C1 segment of cervical spinal cord (tissue), 14 donors: ENCODE measurements at regions not wholly inside any gene's neighbourhood (a gene's known extent, or its start where the extent isn't known, plus 50 kb on each side); places are given as distances from the start of the nearest gene placed in this dataset.
"Not testable (repeated sequence)": the region's sequence is repeated elsewhere in the genome, so short reads cannot be mapped to it uniquely, and the experiment has no call there.

Source experiments
- DNase-seq, 14 donors: peaks; one replicate each; lab custom pipeline; 2025; lab: John Stamatoyannopoulos, UW

GRCh38 chr15:77909182-77909940 lies 168.2 kb downstream of the TBC1D2B start:
- no peak for DNase-seq

DNA sequence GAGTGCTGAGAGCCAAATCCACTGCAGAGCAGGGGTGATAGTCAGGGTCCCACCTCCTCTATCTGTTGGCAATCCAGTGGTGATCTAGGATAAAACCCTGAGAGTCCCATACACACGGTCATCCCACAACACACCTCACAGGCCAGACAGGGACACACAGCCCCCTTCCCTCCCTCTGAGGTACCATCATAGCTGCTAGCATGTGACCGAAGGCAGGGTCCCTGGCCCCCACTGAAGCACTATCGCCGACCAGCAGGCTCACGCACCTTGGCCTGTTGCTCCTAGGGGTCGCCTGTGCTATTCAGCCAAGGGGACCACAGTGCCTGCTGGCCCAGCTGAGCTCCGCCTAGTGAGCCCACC lies 168.8 kb downstream of the TBC1D2B start:
- not testable (repeated sequence) for DNase-seq

- no peak for DNase-seq
These were observed 169.4 kb downstream of the TBC1D2B start for GRCh38 chr15:77907824-77908751.

DNA sequence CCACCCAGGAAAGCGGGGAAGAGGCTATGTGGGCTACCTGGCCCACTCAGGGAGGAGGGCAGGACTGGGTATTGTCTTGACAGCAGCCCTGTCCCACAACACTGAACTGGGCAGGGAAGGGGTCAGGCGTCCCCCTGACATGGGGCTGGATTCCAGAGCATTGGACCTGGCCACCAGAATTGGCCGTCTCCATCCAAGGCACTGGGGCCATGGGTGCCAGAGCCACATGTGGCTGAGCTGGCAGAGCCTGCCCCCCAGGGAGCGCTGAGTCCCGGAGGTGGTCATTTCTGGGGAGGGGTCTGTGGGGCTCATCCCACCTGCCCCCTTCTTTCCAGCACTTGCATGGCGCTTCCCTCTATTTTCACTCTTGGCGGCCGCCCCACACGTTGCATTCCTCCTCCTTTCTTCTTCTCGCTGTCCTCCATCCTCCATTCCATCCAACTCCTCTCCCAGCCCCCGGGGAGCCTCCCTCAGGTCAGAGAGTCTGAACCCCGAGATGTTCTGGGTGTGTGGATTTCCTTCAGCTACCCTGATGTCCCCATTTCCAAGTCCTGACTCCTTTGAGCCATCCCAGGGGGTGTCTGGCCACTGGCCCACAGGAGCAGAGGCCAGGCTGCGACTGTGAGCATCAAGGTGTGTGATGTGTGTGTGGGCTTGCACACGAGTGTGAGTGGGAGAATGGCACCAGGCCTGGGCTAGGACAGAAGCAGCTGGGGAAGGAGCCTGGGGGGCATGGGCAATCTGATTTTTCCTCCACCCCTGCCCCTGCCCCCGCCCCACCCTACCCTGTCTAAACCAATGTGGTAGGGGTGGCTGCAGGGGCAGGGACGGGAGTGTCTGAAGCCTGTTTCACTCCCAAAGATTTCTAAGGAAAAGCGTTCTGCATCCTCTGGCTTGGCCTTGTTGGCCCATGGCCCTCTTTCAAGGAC lies 171.2 kb downstream of the TBC1D2B start:
- not testable (repeated sequence) for DNase-seq

DNA sequence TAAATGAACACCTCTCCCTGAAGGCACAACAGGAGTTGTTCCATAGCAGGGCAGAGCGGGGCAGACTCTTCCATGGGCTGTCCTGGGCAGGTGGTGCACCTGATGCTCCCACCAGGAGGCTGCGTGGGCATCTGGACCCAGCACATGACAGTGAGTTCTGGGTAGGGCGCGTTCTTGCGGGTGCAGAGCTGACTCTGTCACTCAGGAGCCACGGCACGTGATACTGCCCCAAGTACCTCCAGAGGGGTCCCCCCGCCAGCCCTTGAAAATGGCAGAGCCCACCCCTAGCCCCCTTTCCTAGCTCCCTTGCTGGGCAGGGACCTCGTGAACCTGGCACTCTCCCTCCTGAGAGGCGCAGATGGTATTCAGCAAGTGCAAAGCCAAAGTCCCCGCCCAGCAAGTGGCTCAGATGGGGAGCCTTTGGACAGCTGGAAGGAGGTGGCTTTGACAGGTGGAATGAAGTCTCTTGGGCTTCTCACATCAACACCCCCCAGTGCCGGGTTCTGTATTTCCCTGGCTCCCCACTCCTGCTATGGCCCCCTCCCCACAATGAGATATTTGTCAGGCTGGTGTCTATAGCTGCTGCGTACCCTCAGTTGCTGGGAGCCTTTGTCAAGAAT lies 172.1 kb downstream of the TBC1D2B start:
- peak in 1 of 14 donors; percentile 85 for DNase-seq

DNA sequence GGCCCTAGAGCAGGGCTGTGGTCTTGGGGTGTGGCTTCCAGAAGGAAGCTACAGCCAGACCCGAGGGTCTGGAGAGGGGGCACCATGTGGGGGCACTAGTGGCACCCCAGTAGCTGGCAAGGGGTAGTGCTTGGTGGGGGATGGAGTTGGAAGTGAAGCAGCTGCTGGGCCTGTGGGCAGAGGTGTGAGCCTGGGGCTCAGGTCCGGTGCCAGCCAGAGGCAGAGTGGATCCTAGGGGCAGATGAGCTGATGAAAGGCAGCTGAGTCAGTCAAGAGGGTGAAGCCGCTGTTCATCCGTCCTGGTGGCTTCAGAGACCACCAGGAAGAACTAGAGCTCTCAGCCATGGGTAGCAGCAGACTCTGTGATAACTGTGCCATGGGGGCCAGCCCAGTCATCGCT lies 172.6 kb downstream of the TBC1D2B start:
- no peak for DNase-seq

GRCh38 chr15:77904436-77904821 lies 173.1 kb downstream of the TBC1D2B start:
- DNase-seq = no peak

DNA sequence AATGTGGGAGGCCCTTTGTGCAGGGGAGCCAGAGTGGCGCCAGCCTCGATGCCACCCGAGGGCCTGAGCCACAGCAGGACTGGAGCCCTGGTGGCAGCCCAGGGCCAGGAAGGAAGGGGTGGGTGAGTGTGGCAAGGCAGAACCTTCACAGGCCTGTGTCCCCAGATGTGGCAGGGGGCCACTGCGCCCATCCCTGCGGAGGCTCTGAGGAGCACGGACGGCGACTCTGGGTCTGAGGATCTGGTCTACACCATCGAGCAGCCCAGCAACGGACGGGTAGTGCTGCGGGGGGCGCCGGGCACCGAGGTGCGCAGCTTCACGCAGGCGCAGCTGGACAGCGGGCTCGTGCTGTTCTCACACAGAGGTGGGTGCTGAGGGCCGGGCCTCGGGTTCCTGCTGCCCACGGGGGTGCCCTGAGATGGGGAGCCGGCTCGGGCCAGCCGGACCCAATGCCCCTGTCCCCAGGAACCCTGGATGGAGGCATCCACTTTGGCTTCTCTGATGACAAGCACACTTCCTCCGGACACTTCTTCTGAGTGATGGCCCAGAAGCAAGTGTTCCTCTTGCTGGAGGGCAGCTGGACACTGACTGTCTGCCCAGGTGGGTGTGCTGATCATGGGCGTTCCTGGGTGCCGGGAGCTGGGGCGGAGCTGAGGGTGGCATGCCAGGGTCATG lies 173.6 kb downstream of the TBC1D2B start:
- not testable (repeated sequence) for DNase-seq

DNA sequence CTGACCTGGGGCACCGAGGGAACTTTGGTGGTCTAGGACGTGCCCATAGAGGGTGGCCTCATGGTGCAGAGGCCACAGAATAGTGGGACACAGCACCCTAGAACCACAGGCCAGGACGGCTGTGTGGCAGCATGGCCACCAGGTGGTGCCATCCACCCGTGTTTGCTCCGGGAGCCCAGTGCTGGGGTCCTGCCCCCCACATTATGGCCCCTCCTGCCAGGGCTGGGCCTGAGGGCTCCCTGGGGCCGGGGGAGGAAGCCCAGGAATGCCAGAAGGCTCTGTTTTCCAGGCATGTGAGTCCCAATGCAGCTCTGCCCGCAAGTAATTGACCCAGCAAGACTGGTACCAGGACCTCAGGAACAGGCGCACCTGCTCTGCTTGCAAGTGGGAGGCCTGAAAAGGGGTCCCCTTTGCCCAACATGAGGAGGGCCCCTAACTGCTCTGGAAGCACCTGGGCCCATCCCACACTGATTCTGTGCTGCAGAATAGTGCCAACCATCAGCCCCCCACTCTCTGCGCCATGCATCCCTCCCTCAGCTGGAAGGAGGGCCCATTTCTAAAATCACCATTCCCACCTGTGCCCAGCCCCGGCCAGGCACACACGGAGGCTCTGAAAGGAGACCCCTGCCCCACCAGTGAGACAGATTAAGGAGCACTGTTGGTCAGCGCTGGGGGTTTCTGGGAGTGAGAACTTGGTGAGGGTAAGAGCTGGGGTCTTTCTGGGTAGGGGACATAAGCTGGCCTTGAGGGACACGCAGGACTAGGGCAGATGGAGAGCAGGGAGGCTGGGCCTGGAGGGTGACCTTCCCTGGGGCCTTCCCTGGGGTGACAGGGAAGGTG lies 174.4 kb downstream of the TBC1D2B start:
- peak in 2 of 14 donors; percentile 9 to 11 for DNase-seq

GRCh38 chr15:77901921-77902750 lies 175.4 kb downstream of the TBC1D2B start:
- no peak for DNase-seq

DNA sequence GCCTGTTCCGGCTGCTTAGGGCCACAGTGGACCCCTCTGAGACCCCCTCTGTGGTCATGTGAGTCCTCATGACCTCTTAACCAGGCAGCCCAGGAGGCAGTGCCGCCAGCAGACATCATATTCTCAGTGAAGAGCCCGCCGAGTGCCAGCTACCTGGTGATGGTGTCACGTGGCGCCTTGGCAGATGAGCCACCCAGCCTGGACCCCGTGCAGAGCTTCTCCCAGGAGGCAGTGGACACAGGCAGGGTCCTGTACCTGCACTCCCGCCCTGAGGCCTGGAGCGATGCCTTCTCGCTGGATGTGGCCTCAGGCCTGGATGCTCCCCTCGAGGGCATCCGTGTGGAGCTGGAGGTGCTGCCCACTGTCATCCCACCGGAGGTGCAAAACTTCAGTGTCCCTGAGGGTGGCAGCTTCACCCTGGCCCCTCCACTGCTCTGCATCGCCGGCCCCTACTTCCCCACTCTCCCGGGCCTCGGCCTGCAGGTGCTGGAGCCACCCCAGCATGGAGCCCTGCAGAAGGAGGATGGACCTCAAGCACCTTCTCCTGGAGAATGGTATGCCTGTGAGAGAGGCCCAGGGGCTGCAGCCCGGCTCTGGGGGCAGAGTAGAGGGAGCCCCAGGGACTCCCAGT lies 176.1 kb downstream of the TBC1D2B start:
- DNase-seq = no peak

GRCh38 chr15:77900331-77900963 lies 177.1 kb downstream of the TBC1D2B start:
- not testable (repeated sequence) for DNase-seq

DNA sequence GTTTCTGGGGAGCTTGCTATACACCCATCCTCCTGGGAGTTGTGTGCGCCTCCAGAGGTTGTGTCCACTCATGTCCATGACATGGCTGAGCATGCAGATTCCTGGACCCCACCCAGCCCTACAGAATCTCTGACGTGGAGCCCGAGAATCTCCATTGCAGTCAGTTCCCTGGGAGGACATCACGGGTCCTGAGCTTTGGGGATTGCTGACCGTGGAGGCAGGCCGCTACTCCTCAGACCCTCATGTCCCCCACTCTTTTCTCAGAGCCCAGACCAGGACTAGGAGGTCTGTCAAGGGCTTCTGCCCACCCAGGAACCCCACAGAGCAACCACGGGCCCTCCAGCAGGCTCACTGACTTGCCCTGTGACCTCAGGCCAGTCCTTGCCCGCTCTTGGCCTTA lies 177.7 kb downstream of the TBC1D2B start:
- not testable (repeated sequence) for DNase-seq

GRCh38 chr15:77898811-77899730 lies 178.4 kb downstream of the TBC1D2B start:
- no peak for DNase-seq

DNA sequence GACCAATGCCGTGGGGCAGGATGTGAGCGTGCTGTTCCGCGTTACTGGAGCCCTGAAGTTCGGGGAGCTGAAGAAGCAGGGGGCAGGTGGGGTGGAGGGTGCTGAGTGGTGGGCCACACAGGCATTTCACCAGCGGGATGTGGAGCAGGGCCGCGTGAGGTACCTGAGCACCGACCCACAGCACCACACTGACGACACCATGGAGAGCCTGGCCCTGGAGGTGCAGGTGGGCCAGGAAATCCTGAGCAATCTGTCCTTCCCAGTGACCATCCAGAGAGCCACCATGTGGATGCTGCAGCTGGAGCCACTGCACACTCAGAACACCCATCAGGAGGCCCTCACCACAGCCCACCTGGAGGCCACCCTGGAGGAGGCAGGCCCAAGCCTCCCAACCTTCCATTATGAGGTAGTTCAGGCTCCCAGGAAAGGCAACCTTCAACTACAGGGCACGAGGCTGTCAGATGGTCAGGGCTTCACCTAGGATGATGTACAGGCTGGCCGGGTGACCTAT lies 179.6 kb downstream of the TBC1D2B start:
- DNase-seq = no peak

DNA sequence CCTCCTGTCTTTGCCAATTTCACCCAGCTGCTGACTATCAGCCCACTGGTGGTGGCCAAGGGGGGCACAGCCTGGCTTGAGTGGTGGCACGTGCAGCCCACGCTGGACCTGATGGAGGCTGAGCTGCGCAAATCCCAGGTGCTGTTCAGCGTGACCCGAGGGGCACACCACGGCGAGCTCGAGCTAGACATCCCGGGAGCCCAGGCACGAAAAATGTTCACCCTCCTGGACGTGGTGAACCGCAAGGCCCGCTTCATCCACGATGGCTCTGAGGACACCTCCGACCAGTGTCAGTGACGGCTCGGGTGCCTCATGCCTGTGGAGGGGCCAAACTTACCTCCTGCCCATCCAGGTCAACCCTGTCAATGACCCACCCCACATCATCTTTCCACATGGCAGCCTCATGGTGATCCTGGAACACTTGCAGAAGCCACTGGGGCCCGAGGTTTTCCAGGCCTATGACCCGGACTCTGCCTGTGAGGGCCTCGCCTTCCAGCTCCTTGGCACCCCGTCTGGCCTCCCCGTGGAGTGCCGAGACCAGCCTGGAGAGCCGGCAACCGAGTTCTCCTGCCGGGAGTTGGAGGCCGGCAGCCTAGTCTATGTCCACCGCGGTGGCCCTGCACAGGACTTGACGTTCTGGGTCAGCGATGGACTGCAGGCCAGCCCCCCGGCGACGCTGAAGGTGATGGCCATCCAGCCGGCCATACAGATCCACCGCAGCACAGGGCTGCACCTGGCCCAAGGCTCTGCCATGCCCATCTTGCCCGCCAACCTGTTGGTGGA lies 180.2 kb downstream of the TBC1D2B start:
- not testable (repeated sequence) for DNase-seq
